ENCODE measurements at regions not wholly inside any gene's neighbourhood (a gene's known extent, or its start where the extent isn't known, plus 50 kb on each side); places are given as distances from the start of the nearest gene placed in this dataset.

GRCh38 chr12:115121053-115121452, 437.1 kb upstream of the TBX3 start:
- TF ChIP-seq MYC (IDR thresholded peaks at IDR 0.05; ENCODE audit: low read depth, low read length) (no peak), POLR2A (IDR thresholded peaks at IDR 0.05; ENCODE audit: extremely low read depth, insufficient read length) (no peak), CTCF (IDR thresholded peaks at IDR 0.05; ENCODE audit: low read depth, low read length) (no peak), MAX (IDR thresholded peaks at IDR 0.05; ENCODE audit: low read depth, low read length) (no peak)
- DNase-seq (ENCODE audit: low read depth), result no peak
- no peak overlapping the region for H3K4me3 ChIP-seq (ENCODE audit: low read depth, low read length)

GRCh38 chr12:115118177-115118724, 434.3 kb upstream of the TBX3 start:
- DNase-seq (ENCODE audit: low read depth), result no peak
- no peak overlapping the region for H3K4me3 ChIP-seq (ENCODE audit: low read depth, low read length)
- TF ChIP-seq POLR2A (IDR thresholded peaks at IDR 0.05; ENCODE audit: extremely low read depth, insufficient read length) (no peak), CTCF (IDR thresholded peaks at IDR 0.05; ENCODE audit: low read depth, low read length) (no peak), MAX (IDR thresholded peaks at IDR 0.05; ENCODE audit: low read depth, low read length) (no peak), MYC (IDR thresholded peaks at IDR 0.05; ENCODE audit: low read depth, low read length) (no peak)

DNA sequence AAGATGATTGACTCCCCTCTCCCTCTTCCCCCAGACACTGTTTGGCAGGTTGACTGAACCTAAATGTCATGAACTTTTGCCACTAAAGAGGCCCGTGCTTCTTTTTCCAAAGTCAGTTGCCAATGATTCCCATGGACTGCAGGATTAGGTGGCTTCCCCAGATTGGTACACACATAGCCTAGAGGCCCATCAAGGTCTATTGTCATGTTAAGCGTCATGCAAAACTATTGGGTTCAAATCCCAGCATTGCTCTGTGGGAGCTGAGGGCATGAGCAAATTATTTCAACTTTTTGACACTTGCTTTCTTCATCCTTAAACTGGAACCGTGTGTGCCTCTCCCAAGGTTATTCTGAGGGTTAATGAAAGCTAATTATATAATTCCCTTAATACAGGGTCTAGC, 430.2 kb upstream of the TBX3 start:
- DNase-seq (ENCODE audit: low read depth), result no peak
- H3K4me3 ChIP-seq (ENCODE audit: low read depth, low read length), result no peak overlapping the region
- TF ChIP-seq MYC (IDR thresholded peaks at IDR 0.05; ENCODE audit: low read depth, low read length) (no peak), POLR2A (IDR thresholded peaks at IDR 0.05; ENCODE audit: extremely low read depth, insufficient read length) (no peak), CTCF (IDR thresholded peaks at IDR 0.05; ENCODE audit: low read depth, low read length) (no peak), MAX (IDR thresholded peaks at IDR 0.05; ENCODE audit: low read depth, low read length) (no peak)

DNA sequence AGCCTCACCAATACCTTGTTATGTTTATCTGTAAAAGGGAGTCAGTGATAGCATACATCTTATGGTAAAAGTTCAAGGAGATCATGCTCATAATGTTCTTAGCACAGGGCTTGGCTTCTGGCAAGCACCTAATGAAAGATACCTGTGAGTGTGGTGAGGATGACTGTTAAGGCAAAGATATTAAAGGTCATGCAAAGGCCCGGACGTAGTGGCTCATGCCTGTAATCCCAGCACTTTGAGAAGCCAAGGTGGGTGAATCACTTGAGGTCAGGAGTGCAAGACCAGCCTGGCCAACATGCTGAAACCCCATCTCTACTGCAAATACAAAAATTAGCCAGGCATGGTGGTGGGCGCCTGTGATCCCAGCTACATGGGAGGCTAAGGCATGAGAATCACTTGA, 425.9 kb upstream of the TBX3 start:
- no peak overlapping the region for H3K4me3 ChIP-seq (ENCODE audit: low read depth, low read length)
- TF ChIP-seq MYC (IDR thresholded peaks at IDR 0.05; ENCODE audit: low read depth, low read length) (no peak), MAX (IDR thresholded peaks at IDR 0.05; ENCODE audit: low read depth, low read length) (no peak), POLR2A (IDR thresholded peaks at IDR 0.05; ENCODE audit: extremely low read depth, insufficient read length) (no peak), CTCF (IDR thresholded peaks at IDR 0.05; ENCODE audit: low read depth, low read length) (no peak)
- no peak for DNase-seq (ENCODE audit: low read depth)

DNA sequence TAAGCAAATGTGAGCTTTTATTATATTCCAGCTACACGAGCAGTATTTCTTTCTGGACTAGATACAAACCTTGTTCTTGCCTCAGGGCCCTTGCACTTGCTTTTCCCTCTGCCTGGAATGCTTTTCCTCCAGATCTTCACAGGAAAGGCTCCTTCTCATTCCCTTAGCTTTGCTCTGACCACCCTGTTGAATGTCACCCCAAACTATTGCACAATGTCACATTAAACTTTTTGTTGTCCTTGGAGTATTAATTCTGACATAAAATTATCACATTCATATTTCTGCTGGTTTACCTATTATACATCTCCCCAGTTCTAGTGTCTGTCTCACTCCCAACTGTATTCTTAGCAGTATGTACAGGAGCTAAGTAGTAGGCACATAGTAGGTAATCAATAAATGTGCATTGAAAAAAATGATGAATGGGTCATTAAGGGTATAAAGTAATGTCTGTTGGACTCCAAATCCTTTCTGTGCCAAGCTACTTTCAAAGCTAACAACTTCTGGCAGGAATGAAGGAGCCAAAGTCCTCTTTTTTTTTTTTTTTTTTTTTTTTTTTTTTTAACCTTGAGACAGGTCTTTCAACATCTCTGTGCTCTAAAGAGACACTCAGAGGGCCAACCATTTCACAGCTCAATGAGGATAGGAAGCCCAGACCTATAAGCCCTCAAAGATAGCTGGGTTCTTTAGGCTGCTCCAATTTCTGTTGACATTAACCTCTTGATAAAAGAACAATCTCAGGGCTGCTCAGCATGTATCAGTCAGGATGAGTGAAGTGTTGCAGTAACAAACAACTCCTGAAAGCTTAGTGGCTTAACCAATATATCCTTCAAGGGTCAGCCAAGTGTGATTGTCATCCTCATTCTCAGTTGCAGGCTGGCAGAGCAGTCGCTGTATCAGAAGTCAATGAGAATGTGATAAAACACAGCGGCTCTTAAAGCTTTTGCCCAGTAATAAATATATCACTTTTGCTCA, 424.4 kb upstream of the TBX3 start:
- no peak for DNase-seq (ENCODE audit: low read depth)
- no peak overlapping the region for H3K4me3 ChIP-seq (ENCODE audit: low read depth, low read length)
- no peak for TF ChIP-seq CTCF (IDR thresholded peaks at IDR 0.05; ENCODE audit: low read depth, low read length)
- TF ChIP-seq POLR2A (IDR thresholded peaks at IDR 0.05; ENCODE audit: extremely low read depth, insufficient read length), result no peak
- TF ChIP-seq MAX (IDR thresholded peaks at IDR 0.05; ENCODE audit: low read depth, low read length), result no peak
- TF ChIP-seq MYC (IDR thresholded peaks at IDR 0.05; ENCODE audit: low read depth, low read length), result no peak
